ENCODE measurements at regions not wholly inside any gene's neighbourhood (a gene's known extent, or its start where the extent isn't known, plus 50 kb on each side); places are given as distances from the start of the nearest gene placed in this dataset.

- Histone ChIP-seq H3K4me2 (ENCODE audit: low read depth, low read length) (no peak overlapping the region), H2AFZ (ENCODE audit: low read length) (no peak overlapping the region), H4K20me1 (ENCODE audit: insufficient read depth, low read length) (no peaks in the 10 kb centered on the region), H3K9ac (ENCODE audit: insufficient read depth, low read depth, low read length) (no peak overlapping the region), H3K36me3 (replicated peaks in 1 of 2; ENCODE audit: control insufficient read depth in 1 of 2, insufficient read depth in 2 of 2, low read length in 2 of 2) (no peaks in the 10 kb centered on the region), H3K9me3 (ENCODE audit: low read length) (peaks cover 95% of the 10 kb centered on the region), H3K27ac (ENCODE audit: extremely low read length, insufficient read depth, low read length) (no peak overlapping the region), H3K27me3 (ENCODE audit: control insufficient read depth in 1 of 2, insufficient read depth in 2 of 2, low read length in 2 of 2) (no peaks in the 10 kb centered on the region), H3K4me3 (replicated peaks in 1 of 3; ENCODE audit: insufficient read depth in 1 of 3, low read depth in 2 of 3, low read length in 3 of 3) (no peak overlapping the region), H3K79me2 (ENCODE audit: insufficient read depth, low read length) (no peaks in the 10 kb centered on the region), H3K4me1 (ENCODE audit: insufficient read depth, low read length) (no peaks in the 10 kb centered on the region)
- TF ChIP-seq ZFP36L1 (CRISPR knock-in tag; IDR thresholded peaks at IDR 0.05) (no peak), MXI1 (IDR thresholded peaks at IDR 0.05; ENCODE audit: borderline replicate concordance, low read depth, low read length) (no peak), BRCA1 (CRISPR knock-in tag; IDR thresholded peaks at IDR 0.05) (no peak), PTBP1 (IDR thresholded peaks at IDR 0.05; ENCODE audit: low read depth, low read length, poor library complexity, severe bottlenecking) (no peak), KMT2B (CRISPR knock-in tag; IDR thresholded peaks at IDR 0.05) (no peak), ZNF577 (CRISPR knock-in tag; IDR thresholded peaks at IDR 0.05; ENCODE audit: borderline replicate concordance, low read depth) (no peak), RORA (CRISPR knock-in tag; IDR thresholded peaks at IDR 0.05) (no peak), ZNF30 (CRISPR knock-in tag; IDR thresholded peaks at IDR 0.05) (no peak), MAFK (conservative IDR thresholded peaks at IDR 0.05 in 1 of 2, IDR thresholded peaks at IDR 0.05 in 1 of 2; ENCODE audit: low read length in 2 of 2) (no peak), ZNF883 (CRISPR knock-in tag; IDR thresholded peaks at IDR 0.05; ENCODE audit: not compliant biosample characterization) (no peak), HMGA1 (CRISPR knock-in tag; conservative IDR thresholded peaks at IDR 0.05) (no peak)
- TF ChIP-seq, protein P1, sequence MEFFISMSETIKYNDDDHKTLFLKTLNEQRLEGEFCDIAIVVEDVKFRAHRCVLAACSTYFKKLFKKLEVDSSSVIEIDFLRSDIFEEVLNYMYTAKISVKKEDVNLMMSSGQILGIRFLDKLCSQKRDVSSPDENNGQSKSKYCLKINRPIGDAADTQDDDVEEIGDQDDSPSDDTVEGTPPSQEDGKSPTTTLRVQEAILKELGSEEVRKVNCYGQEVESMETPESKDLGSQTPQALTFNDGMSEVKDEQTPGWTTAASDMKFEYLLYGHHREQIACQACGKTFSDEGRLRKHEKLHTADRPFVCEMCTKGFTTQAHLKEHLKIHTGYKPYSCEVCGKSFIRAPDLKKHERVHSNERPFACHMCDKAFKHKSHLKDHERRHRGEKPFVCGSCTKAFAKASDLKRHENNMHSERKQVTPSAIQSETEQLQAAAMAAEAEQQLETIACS (CRISPR knock-in tag; IDR thresholded peaks at IDR 0.05): no peak
- TF ChIP-seq, protein P2, sequence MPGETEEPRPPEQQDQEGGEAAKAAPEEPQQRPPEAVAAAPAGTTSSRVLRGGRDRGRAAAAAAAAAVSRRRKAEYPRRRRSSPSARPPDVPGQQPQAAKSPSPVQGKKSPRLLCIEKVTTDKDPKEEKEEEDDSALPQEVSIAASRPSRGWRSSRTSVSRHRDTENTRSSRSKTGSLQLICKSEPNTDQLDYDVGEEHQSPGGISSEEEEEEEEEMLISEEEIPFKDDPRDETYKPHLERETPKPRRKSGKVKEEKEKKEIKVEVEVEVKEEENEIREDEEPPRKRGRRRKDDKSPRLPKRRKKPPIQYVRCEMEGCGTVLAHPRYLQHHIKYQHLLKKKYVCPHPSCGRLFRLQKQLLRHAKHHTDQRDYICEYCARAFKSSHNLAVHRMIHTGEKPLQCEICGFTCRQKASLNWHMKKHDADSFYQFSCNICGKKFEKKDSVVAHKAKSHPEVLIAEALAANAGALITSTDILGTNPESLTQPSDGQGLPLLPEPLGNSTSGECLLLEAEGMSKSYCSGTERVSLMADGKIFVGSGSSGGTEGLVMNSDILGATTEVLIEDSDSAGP (CRISPR knock-in tag; IDR thresholded peaks at IDR 0.05; ENCODE audit: borderline replicate concordance): no peak
- TF ChIP-seq, protein P3, sequence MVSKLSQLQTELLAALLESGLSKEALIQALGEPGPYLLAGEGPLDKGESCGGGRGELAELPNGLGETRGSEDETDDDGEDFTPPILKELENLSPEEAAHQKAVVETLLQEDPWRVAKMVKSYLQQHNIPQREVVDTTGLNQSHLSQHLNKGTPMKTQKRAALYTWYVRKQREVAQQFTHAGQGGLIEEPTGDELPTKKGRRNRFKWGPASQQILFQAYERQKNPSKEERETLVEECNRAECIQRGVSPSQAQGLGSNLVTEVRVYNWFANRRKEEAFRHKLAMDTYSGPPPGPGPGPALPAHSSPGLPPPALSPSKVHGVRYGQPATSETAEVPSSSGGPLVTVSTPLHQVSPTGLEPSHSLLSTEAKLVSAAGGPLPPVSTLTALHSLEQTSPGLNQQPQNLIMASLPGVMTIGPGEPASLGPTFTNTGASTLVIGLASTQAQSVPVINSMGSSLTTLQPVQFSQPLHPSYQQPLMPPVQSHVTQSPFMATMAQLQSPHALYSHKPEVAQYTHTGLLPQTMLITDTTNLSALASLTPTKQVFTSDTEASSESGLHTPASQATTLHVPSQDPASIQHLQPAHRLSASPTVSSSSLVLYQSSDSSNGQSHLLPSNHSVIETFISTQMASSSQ (IDR thresholded peaks at IDR 0.05; ENCODE audit: low read depth): no peak
- TF ChIP-seq, protein P3 (CRISPR knock-in tag; IDR thresholded peaks at IDR 0.05; ENCODE audit: borderline replicate concordance): no peak
- TF ChIP-seq, protein P4, sequence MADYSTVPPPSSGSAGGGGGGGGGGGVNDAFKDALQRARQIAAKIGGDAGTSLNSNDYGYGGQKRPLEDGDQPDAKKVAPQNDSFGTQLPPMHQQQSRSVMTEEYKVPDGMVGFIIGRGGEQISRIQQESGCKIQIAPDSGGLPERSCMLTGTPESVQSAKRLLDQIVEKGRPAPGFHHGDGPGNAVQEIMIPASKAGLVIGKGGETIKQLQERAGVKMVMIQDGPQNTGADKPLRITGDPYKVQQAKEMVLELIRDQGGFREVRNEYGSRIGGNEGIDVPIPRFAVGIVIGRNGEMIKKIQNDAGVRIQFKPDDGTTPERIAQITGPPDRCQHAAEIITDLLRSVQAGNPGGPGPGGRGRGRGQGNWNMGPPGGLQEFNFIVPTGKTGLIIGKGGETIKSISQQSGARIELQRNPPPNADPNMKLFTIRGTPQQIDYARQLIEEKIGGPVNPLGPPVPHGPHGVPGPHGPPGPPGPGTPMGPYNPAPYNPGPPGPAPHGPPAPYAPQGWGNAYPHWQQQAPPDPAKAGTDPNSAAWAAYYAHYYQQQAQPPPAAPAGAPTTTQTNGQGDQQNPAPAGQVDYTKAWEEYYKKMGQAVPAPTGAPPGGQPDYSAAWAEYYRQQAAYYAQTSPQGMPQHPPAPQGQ (CRISPR knock-in tag; IDR thresholded peaks at IDR 0.05; ENCODE audit: borderline replicate concordance): no peak
- no TSS peak for BruUV-seq (replicated peaks)
- 0% methylated on average over 1 of the region's 1 CpG for WGBS (ENCODE audit: low lambda C conversion rate)
- CTCF ChIA-PET (ENCODE audit: low intra/inter-chr PET ratio, low total read pairs): no interaction called here
- intact Hi-C loops (cut with micrococcal nuclease; ENCODE audit: unreplicated experiment): no loop called here
- ATAC-seq (no peak), DNase-seq (ENCODE audit: low spot score) (no peak), FAIRE-seq (no peak)
- in situ Hi-C loops (cut with HindIII; ENCODE audit: extremely low pct_ligation_motif_present, low pct_unique_long_range_greater_than_20kb): no loop called here
- POLR2A ChIA-PET: no interaction called here
Measured at GRCh38 chr1:238306411-238306810, 415.7 kb upstream of the ZP4 start.
